Kasumi-1 (cell line): ENCODE measurements at regions not wholly inside any gene's neighbourhood (a gene's known extent, or its start where the extent isn't known, plus 50 kb on each side); places are given as distances from the start of the nearest gene placed in this dataset.
"Not testable (repeated sequence)": the region's sequence is repeated elsewhere in the genome, so short reads cannot be mapped to it uniquely, and the experiment has no call there.

Experiments
- DNase-seq, 2 experiments: peaks; one replicate each; lab custom pipeline; 2025; lab: John Stamatoyannopoulos, UW

GRCh38 chr4:135447598-135447997 lies 1246.0 kb upstream of the PABPC4L start:
- DNase-seq = not testable (repeated sequence)

- DNase-seq = no peak
Measured at GRCh38 chr4:135434936-135435335, 1233.3 kb upstream of the PABPC4L start.

- DNase-seq = no peak
Measured at GRCh38 chr4:135429528-135429927, 1227.9 kb upstream of the PABPC4L start.

GRCh38 chr4:135418353-135418752 lies 1216.8 kb upstream of the PABPC4L start:
- peak; percentile 18 to 21 for DNase-seq

- no peak for DNase-seq
Measured at GRCh38 chr4:135412213-135412612, 1210.6 kb upstream of the PABPC4L start.

GRCh38 chr4:135411251-135411650 lies 1209.7 kb upstream of the PABPC4L start:
- no peak for DNase-seq

GRCh38 chr4:135409261-135409660 lies 1207.7 kb upstream of the PABPC4L start:
- not testable (repeated sequence) for DNase-seq

- DNase-seq = no peak
Measured at GRCh38 chr4:135408109-135408508, 1206.5 kb upstream of the PABPC4L start.

GRCh38 chr4:135406597-135406996 lies 1205.0 kb upstream of the PABPC4L start:
- not testable (repeated sequence) for DNase-seq

GRCh38 chr4:135385830-135386581 lies 1184.4 kb upstream of the PABPC4L start:
- no peak for DNase-seq

GRCh38 chr4:135383356-135384288 lies 1182.0 kb upstream of the PABPC4L start:
- DNase-seq = no peak

GRCh38 chr4:135382280-135382959 lies 1180.8 kb upstream of the PABPC4L start:
- no peak for DNase-seq

- DNase-seq = no peak
Measured at GRCh38 chr4:135372131-135372530, 1170.5 kb upstream of the PABPC4L start.

GRCh38 chr4:135371137-135371536 lies 1169.5 kb upstream of the PABPC4L start:
- DNase-seq = peak in 1 of 2 experiments; percentile 6

- DNase-seq = no peak
Measured at GRCh38 chr4:135368831-135369230, 1167.2 kb upstream of the PABPC4L start.

- DNase-seq = no peak
Measured at GRCh38 chr4:135365065-135365464, 1163.5 kb upstream of the PABPC4L start.

- DNase-seq = no peak
Measured at GRCh38 chr4:135359128-135359527, 1157.5 kb upstream of the PABPC4L start.

GRCh38 chr4:135357091-135357490 lies 1155.5 kb upstream of the PABPC4L start:
- DNase-seq = no peak

GRCh38 chr4:135354876-135355275 lies 1153.3 kb upstream of the PABPC4L start:
- DNase-seq = no peak

- DNase-seq = no peak
Measured at GRCh38 chr4:135353008-135353407, 1151.4 kb upstream of the PABPC4L start.

- DNase-seq = no peak
Measured at GRCh38 chr4:135344492-135344891, 1142.9 kb upstream of the PABPC4L start.

GRCh38 chr4:135338181-135338580 lies 1136.6 kb upstream of the PABPC4L start:
- no peak for DNase-seq
